ENCODE measurements at regions not wholly inside any gene's neighbourhood (a gene's known extent, or its start where the extent isn't known, plus 50 kb on each side); places are given as distances from the start of the nearest gene placed in this dataset.

GRCh38 chr2:14297906-14298305, 334.6 kb upstream of the LRATD1 start:
- TF ChIP-seq POU2F2 (IDR thresholded peaks at IDR 0.05; ENCODE audit: low read depth, low read length), result no peak
- no peak for TF ChIP-seq POLR2A (IDR thresholded peaks at IDR 0.05; ENCODE audit: low read depth, low read length)
